ENCODE measurements at regions not wholly inside any gene's neighbourhood (a gene's known extent, or its start where the extent isn't known, plus 50 kb on each side); places are given as distances from the start of the nearest gene placed in this dataset.
A peak's percentile ranks its signal among the peaks of the same experiment; 100 is the strongest.
"Not testable (repeated sequence)": the region's sequence is repeated elsewhere in the genome, so short reads cannot be mapped to it uniquely, and the experiment has no call there.

DNA sequence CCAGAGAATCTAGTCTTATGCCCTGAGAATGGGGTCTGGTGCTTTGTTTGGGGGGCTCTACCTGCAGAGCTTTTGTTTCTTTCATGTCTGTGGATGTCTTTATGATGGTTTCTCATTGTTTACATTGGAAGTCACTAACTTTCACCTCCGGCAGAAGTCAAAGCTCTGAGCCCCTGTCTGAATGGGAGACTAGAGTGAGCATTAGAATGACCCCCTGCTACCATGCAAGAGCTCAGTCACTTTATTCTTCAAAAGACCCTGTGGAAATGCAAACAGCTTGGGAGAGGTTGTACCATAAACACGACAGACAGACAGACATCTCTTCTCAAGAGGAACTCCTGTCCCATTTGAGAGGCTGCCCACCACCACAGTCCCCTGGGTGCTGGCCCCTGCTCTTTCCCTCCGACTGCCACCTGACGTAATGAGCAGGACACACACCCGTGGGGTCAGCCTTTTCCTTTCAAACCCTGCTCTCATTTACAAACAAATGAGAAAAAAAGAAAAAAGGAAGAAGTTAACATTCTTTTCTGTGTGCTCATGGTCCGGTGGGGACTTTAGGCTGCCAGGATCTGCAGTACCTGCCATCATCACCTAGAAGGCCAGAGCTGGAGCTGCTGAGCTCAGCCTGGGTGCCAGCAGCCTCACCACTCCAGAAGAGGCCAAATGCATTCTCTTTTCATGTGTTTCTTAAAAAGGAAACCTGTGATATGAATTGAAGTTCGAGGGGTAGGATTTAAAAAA is 91.6 kb downstream of the FZD1 start:
- no peak for DNase-seq (ENCODE audit: low read depth in 2 of 3, low spot score in 2 of 3)

DNA sequence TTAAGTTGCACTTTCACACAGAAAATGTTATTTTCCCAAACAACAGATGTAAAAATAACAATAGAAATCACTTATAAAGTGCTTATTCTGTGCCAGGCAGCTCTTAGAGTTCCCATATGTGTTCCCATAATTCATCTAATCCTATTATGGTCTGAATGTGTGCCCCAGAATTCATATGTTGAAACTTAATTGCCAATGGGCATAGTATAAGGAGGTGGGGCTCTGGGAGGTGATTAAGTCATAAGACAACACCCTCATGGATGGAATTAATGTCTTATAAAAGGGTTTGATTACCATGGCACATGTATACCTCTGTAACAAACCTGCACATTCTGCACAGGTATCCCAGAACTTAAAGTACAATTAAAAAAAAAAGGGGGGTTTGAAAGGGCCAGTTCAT is 92.7 kb downstream of the FZD1 start:
- DNase-seq (ENCODE audit: low read depth in 2 of 3, low spot score in 2 of 3): no peak

DNA sequence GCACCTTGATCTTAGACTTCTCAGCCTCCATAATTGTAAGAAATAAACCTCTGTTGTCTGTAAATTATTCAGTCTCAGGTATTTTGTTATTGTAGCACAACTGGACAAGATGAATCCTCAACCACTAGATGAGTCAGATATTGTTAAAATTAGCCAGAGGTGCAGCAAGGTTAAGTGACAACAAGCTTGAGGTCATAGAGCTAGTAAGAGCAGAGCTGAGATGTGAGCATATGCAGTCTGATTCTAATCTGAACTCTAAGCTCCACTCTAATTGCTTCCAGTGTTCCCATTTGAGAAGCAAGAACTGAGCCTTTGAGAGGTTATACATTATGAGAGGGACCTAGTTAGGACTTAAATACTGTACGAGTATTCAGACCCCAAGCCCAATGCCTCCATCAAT is 93.1 kb downstream of the FZD1 start:
- no peak for DNase-seq (ENCODE audit: low read depth in 2 of 3, low spot score in 2 of 3)

DNA sequence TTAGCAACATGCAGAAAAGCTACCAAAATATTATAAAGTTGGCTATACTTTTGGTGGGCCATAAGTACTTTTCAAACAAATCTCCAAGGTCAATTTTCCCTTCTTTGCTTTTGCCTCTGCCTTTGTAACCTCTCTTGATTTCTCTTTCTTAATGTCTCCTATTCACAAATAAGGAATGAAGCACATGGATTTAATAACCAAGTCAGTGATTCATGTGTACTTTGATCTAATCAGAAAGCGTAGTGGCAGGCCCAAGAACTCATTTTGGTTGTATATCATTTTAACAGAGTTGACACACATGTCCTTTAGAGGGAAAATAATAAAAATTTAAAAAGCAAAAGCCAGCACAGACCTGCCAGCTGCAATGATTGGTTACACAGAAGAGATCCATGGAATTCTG is 93.7 kb downstream of the FZD1 start:
- DNase-seq (ENCODE audit: low read depth in 2 of 3, low spot score in 2 of 3): no peak

DNA sequence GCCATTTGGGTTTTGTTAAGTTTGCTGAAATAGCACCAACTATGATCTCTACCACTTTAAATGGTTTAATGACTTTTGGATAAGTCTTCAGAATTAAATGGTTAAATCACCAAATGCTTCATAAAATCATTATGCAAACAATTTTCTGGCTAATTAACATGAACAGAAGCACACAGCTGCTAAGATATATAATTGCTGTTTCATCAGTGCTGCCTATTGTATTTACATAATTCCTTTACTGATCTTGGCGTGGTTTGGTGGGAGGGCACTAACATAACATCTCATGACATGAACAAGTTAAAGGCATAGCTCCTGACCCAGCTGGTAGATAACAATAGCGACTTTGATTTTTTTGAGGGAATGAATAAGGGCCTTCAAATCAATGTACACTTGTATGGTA is 94.1 kb downstream of the FZD1 start:
- no peak for DNase-seq (ENCODE audit: low read depth in 2 of 3, low spot score in 2 of 3)

DNA sequence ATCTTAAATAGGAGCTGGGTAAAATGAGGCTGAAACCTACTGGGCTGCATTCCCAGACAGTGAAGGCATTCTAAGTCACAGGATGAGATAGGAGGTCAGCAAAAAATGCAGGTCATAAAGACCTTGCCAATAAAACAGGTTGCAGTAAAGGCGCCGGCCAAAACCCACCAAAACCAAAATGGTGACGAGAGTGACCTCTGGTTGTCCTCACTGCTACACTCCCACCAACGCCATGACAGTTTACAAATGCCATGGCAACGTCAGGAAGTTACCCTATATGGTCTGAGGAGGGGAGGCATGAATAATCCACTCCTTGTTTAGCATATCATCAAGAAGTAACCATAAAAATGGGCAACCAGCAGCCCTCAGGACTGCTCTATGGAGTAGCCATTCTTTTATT is 100.9 kb downstream of the FZD1 start:
- DNase-seq (ENCODE audit: low read depth in 2 of 3, low spot score in 2 of 3): not testable (repeated sequence)

DNA sequence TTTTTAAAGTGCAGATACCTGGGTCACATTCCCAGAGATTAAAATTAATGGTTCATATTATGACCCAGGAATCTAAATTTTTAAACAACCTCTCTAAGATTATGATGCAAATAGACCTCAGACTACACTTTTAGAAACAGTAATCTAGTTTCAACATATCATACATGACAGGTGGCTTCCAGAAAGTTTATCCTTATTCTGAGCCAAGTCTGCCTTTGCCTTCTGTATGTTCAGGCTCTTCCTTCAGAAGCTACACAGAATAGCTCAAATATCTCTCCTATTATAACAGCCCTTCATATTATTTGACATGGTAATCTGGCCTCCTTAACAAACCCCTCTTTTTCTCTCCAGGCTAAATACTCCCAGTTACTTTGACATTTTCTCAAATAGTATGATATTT is 101.9 kb downstream of the FZD1 start:
- DNase-seq (ENCODE audit: low read depth in 2 of 3, low spot score in 2 of 3): no peak

DNA sequence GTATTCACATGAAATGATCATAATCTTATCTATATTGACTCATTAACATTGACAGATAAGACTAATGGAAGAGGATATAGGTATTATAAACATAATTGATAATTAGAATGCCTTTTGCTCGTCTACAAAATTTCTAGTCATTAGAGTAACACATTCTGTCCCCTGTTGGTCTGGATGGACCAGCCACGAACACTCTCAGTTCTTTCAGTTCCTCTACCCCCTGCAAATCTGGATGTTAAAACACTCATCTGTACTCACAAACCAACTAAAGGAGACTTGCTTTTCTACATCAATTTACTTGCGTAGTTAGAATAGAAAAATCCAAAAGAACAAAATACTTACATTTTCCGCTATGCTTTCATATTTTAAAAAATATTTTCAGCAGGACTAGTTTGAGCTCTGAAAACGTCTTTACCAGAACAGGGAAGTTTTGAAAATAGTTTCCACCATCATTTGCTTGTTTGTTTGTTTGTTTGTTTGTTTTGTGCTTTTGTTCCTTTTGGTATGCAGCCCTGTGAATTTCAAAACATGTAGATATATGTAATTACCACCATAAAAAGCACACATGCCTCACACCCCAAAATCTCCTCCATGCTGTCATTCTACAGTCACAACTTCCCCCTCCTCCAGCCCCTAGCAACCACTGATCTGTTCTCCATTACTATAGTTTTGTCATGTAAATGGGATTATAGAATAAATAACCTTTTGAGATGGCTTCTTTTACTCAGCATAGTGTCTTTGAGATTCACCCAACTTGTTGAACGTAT is 103.8 kb downstream of the FZD1 start:
- no peak for DNase-seq (ENCODE audit: low read depth in 2 of 3, low spot score in 2 of 3)

DNA sequence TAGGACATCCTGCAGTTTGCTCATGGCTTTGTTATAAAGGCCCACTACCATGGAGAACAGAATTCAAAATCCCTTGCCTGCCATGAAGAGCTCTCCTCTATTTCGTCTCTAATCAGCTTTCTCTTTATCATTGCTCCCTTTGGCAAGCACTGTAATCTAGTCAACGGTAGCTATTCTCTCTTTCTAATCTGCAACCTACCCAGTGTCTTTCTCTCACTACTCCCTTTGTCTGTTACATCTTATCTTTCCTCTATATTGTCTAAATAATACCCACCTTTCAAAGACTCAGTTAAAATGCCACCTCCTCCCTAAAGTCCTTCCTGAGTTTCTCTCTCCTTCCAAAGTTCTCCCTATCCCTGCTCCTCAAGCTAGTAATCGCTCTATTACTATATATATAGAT is 108.1 kb downstream of the FZD1 start:
- no peak for DNase-seq (ENCODE audit: low read depth in 2 of 3, low spot score in 2 of 3)

DNA sequence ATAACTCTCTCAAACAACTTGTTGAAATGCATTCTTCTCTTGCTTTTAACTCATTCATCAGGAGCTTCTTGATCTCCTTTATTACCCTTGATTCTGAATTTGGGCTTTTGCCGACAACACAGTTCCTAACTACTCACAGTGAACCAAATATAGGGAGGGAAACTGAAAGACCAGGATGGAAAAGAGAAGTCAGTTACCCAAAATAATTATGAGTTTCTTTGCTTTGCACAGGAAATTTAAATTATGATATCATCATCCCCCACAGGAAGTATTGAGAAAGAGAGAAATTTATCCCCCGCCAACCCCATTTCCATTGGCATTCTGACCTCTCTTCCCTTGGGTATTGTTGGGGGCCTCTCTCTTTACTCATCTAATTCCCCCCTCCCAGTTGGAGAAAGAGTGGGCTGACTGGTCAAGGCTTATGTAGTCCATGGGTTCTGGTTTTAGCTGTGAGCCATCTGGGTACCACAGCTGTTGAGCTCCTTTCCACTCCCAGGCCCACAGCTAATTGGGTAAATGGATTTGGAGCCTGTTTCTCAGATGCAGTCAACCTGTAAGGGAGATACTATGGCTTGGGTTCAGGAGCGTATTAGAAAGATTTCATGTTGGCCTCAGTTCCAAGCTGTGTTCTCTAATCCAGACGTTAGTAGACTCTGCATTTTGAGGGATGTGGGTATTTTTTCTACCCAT is 109.0 kb downstream of the FZD1 start:
- DNase-seq (ENCODE audit: low read depth in 2 of 3, low spot score in 2 of 3): peak in 1 of 3 donors; percentile 3

DNA sequence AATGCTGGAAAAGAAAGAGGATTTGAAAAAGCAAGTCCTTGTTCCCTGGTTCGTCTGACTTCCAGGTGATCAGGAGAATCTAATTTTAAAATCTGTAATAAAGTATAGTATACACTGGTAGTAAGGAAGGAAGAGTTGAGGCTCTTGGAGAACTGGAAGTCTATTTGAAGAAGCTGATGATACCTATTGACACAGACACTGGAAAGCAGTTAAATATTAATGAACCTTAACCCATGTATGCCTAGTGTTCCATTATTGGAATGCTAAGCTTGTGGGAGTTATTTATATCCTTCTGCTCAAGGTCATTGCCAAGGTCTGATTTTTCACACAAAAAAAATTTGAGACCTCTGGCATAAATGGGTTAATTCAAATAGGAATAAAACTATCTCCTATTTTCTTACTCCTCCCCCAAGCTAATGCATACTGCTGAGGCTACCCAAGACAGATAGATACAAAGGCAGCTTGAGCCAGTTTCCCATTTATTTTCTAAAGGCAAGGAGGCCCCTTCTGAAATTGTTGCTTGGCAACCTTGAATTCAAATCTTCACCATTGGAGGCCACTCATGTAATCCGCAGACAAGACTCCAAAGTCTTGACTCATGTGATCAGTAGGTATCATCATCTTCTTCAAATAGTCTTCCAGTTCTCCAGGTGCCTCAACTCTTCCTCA is 110.2 kb downstream of the FZD1 start:
- no peak for DNase-seq (ENCODE audit: low read depth in 2 of 3, low spot score in 2 of 3)

DNA sequence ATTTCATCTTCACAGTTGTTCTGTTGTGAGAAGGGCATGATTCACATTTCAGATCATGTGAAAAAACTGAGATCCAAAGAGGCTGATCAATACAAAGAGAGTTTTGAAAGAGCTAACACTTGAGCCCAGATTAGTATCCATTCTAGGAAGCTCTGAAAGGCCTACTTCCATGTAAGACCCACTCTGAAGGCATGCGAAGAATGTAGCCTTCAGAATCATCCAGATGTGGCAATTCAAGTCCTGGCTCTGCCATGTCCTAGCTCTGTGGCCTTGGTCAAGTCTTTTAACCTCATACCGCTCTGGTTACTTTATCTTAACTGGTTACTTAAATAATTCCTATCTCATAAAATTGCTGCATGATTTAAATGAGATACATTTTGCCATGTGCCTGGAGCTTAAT is 111.1 kb downstream of the FZD1 start:
- DNase-seq (ENCODE audit: low read depth in 2 of 3, low spot score in 2 of 3): no peak

DNA sequence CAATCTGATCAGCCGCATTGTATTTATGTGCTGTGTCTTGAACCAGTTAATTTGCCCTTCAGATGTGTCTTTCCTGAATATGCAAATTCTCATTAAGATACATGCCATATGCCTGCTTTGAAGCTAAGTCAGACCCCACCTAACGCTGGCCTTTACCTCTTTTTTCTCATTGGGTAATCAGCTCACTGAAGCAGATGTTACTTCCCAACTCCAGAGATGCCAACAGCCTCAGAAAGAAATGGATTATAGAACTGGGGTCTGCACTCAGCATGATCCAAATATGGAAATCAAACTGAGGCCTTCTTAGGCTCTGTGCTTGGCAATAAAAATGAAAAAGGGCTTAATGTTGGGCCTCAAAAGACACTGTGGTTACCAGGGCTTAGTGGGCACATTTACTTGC is 113.9 kb downstream of the FZD1 start:
- no peak for DNase-seq (ENCODE audit: low read depth in 2 of 3, low spot score in 2 of 3)

DNA sequence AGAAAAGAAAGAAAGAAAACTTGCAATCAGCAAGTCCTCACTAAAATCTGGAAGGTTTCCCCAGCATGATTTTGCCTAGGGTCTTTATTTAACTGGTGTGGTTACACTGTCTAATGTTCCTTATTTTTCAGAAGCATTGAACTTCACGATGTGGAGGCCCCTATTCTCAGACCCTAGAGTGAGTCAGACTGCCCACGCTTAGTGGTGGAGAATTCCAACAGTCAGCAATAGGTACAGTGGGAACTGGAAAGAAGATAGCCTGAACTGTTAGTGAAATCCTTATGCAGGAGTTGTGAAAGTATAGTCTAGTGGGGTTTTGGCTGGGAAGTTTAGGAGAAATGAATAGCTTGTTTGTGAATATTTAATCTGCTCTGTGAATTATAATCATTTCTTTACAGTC is 115.0 kb downstream of the FZD1 start:
- no peak for DNase-seq (ENCODE audit: low read depth in 2 of 3, low spot score in 2 of 3)

DNA sequence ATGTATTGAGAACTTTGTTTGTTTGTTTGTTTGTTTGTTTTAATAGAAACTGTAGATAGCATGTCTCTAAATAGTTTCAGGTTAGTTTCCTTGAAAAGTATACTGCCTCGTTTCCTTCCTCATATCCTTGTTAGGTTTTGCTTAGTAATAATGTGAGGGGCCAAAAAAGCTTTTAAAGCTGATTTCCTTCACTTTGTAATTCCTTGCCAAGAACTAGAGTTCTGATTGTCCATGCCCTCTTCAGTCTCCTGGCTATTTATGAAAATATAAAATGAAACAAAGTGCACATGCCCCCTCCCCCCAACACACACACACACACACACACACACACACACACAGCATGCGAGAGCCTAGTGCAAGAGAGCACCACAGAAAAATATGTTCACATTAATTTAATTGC is 115.8 kb downstream of the FZD1 start:
- DNase-seq (ENCODE audit: low read depth in 2 of 3, low spot score in 2 of 3): no peak

DNA sequence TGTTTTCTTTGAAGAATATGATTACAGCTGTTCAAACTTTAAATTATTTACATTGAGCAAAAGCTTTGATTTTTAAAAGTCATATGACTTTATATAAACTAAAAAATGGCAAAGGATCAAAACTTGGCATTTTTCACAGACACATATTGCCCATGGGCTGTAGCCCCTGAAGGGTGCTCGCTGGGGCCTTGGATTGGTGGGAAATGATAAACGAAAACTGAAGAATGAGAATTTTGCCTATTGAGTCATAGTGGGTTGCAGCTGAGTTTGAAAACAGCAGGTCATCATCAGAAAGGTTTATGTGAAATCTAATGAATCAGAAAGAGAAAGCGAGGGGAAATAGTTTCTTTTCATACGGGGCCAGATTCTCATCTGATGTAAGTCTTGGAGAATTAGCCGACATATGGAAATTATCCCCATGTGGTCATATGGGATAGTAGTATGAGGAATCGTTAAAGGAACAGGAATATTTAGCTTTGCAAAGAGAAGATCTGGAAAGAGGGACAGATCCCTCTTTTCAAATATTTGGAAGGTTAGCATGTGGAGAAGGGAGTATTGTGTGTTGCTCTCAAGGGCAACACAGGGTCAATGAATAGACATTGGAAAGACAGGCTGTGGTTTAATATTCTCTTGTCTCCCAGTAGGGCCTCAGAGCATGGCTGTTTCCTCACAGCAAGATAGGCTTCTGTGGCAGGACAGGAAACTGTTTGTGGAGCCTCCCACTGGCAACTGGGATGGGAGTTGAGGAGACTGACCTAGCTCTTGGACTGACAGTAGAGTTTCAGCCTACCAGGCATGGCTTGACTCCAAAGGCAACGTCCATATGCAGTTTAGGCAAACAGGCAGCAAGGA is 119.0 kb downstream of the FZD1 start:
- DNase-seq (ENCODE audit: low read depth in 2 of 3, low spot score in 2 of 3): no peak

DNA sequence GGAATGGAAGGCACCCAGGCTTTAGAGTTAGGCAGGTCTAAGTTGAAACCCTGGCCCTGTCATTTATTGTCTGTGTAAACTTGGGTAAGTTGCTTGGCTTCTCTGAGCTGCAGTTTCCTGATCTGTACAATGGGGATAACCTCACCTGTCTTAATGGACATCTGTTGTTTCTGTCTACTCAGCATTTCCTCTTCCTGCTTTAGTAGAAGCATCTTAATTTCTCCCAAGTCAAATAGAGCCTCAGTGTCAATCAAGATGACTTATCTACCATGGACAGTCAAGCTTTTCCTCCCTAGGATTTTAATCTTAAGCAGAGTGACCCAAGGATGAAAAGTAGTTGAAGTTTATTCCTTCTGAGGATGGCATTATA is 119.7 kb downstream of the FZD1 start:
- no peak for DNase-seq (ENCODE audit: low read depth in 2 of 3, low spot score in 2 of 3)

DNA sequence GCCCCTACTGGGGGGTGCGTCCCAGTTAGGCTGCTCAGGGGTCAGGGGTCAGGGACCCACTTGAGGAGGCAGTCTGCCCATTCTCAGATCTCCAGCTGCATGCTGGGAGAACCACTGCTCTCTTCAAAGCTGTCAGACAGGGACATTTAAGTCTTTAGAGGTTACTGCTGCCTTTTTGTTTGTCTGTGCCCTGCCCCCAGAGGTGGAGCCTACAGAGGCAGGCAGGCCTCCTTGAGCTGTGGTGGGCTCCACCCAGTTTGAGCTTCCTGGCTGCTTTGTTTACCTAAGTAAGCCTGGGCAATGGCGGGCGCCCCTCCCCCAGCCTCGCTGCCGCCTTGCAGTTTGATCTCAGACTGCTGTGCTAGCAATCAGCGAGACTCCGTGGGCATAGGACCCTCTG is 130.5 kb downstream of the FZD1 start:
- DNase-seq (ENCODE audit: low read depth in 2 of 3, low spot score in 2 of 3): not testable (repeated sequence)

DNA sequence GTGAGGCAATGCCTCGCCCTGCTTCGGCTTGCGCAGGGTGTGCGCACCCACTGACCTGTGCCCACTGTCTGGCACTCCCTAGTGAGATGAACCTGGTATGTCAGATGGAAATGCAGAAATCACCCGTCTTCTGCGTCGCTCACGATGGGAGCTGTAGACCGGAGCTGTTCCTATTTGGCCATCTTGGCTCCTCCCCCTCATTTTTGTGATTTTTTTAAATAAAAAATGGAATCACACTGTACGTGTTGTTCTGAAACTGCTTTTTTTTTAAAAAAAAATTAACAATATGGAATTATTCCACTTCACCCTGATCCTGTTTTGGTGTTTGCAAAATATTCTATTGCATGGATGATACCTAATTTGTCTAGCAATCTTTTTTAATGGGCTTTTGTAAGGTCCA is 131.1 kb downstream of the FZD1 start:
- DNase-seq (ENCODE audit: low read depth in 2 of 3, low spot score in 2 of 3): not testable (repeated sequence)

DNA sequence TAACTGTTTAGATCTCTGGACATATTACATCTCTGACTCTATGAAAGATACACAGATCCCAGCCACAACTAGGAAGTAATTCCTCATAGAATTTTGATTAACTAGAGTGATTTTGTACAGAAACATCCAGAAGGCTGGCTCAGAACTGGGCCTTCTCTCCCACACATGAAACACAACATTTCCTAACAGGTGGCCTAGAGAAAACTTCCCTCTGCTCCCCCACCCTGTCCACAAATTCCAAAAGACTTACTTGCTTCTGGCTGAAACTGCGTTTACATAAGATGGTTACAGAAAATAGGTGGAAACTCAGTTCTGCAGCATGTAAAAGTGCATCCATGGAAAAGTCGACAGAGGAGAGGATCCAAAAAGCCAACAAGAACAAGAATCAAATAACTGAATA is 132.9 kb downstream of the FZD1 start:
- DNase-seq (ENCODE audit: low read depth in 2 of 3, low spot score in 2 of 3): no peak
